NCI-H128 (cell line): ENCODE measurements at regions not wholly inside any gene's neighbourhood (a gene's known extent, or its start where the extent isn't known, plus 50 kb on each side); places are given as distances from the start of the nearest gene placed in this dataset.

Experiments used
- DNase-seq: peaks from one replicate; lab custom pipeline; 2025; ENCODE audit not compliant: unreplicated experiment; lab: John Stamatoyannopoulos, UW

GRCh38 chr5:27700526-27700925 lies 662.1 kb upstream of the CDH9 start:
- DNase-seq, result no peak

- no peak for DNase-seq
Measured at GRCh38 chr5:27682600-27682999, 644.2 kb upstream of the CDH9 start.

GRCh38 chr5:27652505-27652904 lies 614.1 kb upstream of the CDH9 start:
- no peak for DNase-seq

- no peak for DNase-seq
Measured at GRCh38 chr5:27639005-27639612, 600.7 kb upstream of the CDH9 start.

- DNase-seq, result no peak
Measured at GRCh38 chr5:27619982-27620381, 581.6 kb upstream of the CDH9 start.

- no peak for DNase-seq
Measured at GRCh38 chr5:27612161-27612560, 573.8 kb upstream of the CDH9 start.

- no peak for DNase-seq
Measured at GRCh38 chr5:27608992-27609391, 570.6 kb upstream of the CDH9 start.

- DNase-seq, result no peak
Measured at GRCh38 chr5:27598576-27598975, 560.2 kb upstream of the CDH9 start.

- no peak for DNase-seq
Measured at GRCh38 chr5:27594141-27594540, 555.8 kb upstream of the CDH9 start.

GRCh38 chr5:27592231-27592630 lies 553.8 kb upstream of the CDH9 start:
- DNase-seq, result no peak

- DNase-seq, result no peak
Measured at GRCh38 chr5:27590503-27590902, 552.1 kb upstream of the CDH9 start.

- no peak for DNase-seq
Measured at GRCh38 chr5:27578279-27578678, 539.9 kb upstream of the CDH9 start.

GRCh38 chr5:27571681-27572080 lies 533.3 kb upstream of the CDH9 start:
- no peak for DNase-seq

- no peak for DNase-seq
Measured at GRCh38 chr5:27568811-27569210, 530.4 kb upstream of the CDH9 start.

GRCh38 chr5:27561408-27561807 lies 523.0 kb upstream of the CDH9 start:
- no peak for DNase-seq

GRCh38 chr5:27548484-27548883 lies 510.1 kb upstream of the CDH9 start:
- no peak for DNase-seq

GRCh38 chr5:27535031-27535557 lies 496.7 kb upstream of the CDH9 start:
- DNase-seq, result no peak

- no peak for DNase-seq
Measured at GRCh38 chr5:27532305-27532704, 493.9 kb upstream of the CDH9 start.

GRCh38 chr5:27524515-27524914 lies 486.1 kb upstream of the CDH9 start:
- no peak for DNase-seq

GRCh38 chr5:27523629-27524028 lies 485.2 kb upstream of the CDH9 start:
- DNase-seq, result no peak

- DNase-seq, result no peak
Measured at GRCh38 chr5:27516437-27516836, 478.1 kb upstream of the CDH9 start.

- DNase-seq, result no peak
Measured at GRCh38 chr5:27511061-27511460, 472.7 kb upstream of the CDH9 start.

- DNase-seq, result no peak
Measured at GRCh38 chr5:27503813-27504212, 465.4 kb upstream of the CDH9 start.
